Activated naive CD4-positive, alpha-beta T cell (primary cell): ENCODE measurements at regions not wholly inside any gene's neighbourhood (a gene's known extent, or its start where the extent isn't known, plus 50 kb on each side); places are given as distances from the start of the nearest gene placed in this dataset.

Experiments
- DNase-seq, 4 experiments: peaks; one replicate each; lab custom pipeline; 2025; lab: John Stamatoyannopoulos, UW

GRCh38 chr18:45312555-45313126 lies 302.6 kb upstream of the SLC14A2 start:
- no peak for DNase-seq

- DNase-seq, result no peak
Measured at GRCh38 chr18:45316127-45316526, 299.1 kb upstream of the SLC14A2 start.

GRCh38 chr18:45317948-45318640 lies 297.2 kb upstream of the SLC14A2 start:
- DNase-seq, result no peak

DNA sequence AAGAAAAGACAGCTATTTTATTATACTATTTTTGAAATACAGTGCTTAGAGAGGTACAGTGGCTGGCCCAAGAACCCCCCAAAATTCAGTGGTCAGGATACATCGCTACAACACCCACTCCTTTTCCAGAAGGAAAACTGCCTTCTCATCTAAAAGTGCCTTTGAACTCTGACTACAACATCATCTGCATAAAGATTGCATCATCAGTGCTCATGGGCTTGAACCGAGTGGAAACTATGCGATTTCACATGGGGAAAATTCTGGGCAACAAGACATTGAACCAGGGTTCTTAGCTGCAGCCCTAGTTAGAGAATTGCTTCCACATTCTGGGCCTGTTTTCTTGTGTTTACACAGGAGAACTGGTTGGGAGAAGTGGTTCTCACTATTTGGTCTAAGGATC lies 294.6 kb upstream of the SLC14A2 start:
- no peak for DNase-seq

GRCh38 chr18:45321520-45321919 lies 293.8 kb upstream of the SLC14A2 start:
- DNase-seq, result no peak

- no peak for DNase-seq
Measured at GRCh38 chr18:45322343-45322742, 292.9 kb upstream of the SLC14A2 start.

- no peak for DNase-seq
Measured at GRCh38 chr18:45324101-45324494, 291.2 kb upstream of the SLC14A2 start.

- DNase-seq, result no peak
Measured at GRCh38 chr18:45324495-45325113, 290.7 kb upstream of the SLC14A2 start.

GRCh38 chr18:45325778-45326177 lies 289.5 kb upstream of the SLC14A2 start:
- DNase-seq, result no peak

DNA sequence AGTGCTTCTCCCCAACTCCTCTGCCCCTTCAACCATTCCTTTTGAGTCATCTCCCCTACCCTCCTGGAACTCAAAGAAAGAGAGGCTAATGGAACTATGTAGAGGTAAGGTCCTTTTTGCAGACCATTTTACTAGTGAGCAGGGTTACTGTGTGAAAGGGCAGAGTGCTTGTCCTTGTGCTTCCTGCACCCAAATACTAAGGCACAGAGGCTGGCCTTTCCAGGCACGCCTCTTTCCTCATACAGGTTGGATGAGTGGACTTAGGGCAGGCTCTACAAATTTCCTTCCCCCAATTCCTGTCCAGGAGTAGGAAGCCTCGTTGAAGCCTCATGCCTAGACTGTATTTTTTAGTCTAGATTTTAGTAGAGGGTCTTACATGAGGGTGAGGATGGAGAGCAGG lies 288.8 kb upstream of the SLC14A2 start:
- no peak for DNase-seq

DNA sequence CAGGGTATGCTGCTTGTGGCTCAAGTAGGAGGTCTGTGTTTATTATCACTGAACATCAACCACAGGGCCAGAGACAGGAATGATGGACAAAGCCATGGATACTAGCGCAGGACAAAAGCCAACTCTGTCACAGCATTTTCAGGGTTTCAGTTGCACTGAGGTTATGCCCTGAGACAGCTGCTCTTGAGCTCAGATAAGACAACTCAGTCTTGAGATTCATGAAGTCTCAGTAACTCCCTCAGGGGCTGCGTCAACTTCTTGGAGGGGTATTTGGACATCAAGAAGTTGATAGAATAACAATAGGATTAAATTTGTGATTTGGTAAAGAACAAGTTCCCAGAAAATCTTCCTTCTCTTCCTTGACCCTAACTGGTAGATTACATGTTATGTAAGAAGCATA lies 287.0 kb upstream of the SLC14A2 start:
- DNase-seq, result no peak

- DNase-seq, result no peak
Measured at GRCh38 chr18:45328811-45329210, 286.5 kb upstream of the SLC14A2 start.

GRCh38 chr18:45329316-45329715 lies 286.0 kb upstream of the SLC14A2 start:
- no peak for DNase-seq

GRCh38 chr18:45330170-45330594 lies 285.1 kb upstream of the SLC14A2 start:
- no peak for DNase-seq

GRCh38 chr18:45332871-45333270 lies 282.4 kb upstream of the SLC14A2 start:
- no peak for DNase-seq

DNA sequence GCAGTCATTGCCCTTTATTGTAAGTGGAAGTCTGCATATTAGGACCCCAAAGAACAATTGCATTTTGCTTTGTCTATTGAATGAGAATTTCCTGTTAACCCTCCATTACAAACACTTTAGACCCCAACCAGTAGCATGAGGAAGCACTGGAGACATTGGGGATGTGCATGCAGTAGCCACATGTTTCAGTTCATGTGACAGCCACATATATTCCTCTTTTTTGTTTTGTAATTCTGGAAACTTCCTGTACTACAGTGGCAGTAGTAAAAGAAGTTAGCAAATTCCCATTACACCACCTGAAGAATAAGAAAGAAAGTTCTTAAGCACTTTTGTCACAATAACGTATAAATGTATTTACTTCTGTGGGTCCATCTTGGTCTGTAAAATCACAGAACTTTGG lies 281.1 kb upstream of the SLC14A2 start:
- no peak for DNase-seq

- no peak for DNase-seq
Measured at GRCh38 chr18:45335282-45336043, 279.8 kb upstream of the SLC14A2 start.

- no peak for DNase-seq
Measured at GRCh38 chr18:45336448-45336847, 278.8 kb upstream of the SLC14A2 start.

DNA sequence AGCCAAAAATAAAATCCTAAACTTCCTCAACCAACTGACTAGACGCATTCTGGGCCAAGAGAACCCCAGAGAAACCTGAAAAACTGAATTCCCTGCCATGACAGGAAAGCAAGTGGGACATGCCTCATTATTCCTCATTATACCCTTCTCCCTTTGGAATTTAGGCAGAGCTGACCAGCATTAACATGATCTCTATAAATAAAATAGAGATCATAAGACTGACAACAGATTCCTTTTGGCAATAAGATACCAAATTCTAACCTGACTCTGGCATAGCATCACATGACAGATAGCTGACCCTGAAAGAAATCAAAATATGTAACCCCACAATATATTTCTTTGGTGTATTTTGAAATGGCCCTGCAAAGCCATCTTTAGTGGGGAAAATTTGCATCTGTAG lies 277.8 kb upstream of the SLC14A2 start:
- no peak for DNase-seq

DNA sequence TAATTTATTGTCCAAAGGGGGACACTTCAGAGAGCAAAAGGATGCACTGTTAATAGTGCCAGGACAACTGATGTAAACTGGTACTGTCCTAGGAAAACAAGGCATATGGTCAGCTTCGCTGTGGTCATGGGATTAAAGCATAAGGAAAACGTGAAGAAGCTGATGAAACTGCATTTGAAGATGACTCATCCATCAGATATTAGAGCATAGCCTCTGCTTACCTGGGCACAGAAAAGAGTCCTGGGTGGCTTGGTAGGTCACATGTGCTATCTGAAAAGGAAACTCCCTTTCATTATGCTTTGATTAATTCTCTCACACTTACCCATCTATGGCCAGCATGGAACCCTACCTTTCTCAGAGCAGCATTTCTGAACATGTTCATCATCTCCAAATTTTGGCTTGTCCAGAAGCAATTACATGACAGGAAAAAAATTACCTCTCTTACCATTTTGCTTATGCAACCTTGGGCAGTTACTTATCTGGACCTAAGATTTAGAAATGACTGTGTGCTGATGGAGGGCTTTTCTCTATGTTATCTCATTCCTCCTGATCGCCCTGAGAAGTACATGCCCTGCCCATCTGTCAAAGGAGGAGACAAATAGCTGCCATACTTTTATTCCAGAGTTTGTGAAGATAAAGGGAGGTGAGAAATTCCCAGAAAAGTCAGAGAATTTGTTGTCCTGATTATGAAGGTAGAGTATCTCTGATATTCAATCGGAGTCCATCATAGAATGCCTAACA lies 275.3 kb upstream of the SLC14A2 start:
- no peak for DNase-seq

- no peak for DNase-seq
Measured at GRCh38 chr18:45340884-45341283, 274.4 kb upstream of the SLC14A2 start.

DNA sequence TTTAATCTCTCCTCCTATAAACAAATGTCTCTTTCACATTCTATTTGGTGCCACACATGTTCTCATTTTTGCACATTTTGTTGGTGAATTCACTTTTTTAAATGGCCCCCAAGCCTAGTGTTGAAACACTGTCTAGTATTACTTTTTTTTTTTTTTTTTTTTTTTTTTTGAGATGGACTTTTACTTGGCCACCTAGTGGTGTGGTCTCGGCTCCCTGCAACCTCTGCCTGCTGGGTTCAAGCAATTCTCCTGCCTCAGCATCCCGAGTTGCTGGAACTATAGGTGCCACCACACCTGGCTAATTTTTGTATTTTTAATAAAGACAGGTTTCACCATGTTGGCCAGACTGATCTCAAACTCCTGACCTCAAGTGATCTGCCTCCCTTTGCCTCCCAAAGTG lies 273.8 kb upstream of the SLC14A2 start:
- no peak for DNase-seq
